ENCODE measurements at regions not wholly inside any gene's neighbourhood (a gene's known extent, or its start where the extent isn't known, plus 50 kb on each side); places are given as distances from the start of the nearest gene placed in this dataset.

GRCh38 chr9:115593587-115594091 lies 475.7 kb upstream of the TNC start:
- H3K27ac ChIP-seq = no peak overlapping the region
- no peaks in the 10 kb centered on the region for H3K36me3 ChIP-seq
- no peak overlapping the region for H3K4me3 ChIP-seq (ENCODE audit: low read depth, low read length)
- TF ChIP-seq CTCF (IDR thresholded peaks at IDR 0.05; ENCODE audit: low read depth, low read length) = peak; percentile 70
- DNase-seq = peak; percentile 15
- no peaks in the 10 kb centered on the region for H3K9me3 ChIP-seq (ENCODE audit: severe bottlenecking)
- no peaks in the 10 kb centered on the region for H3K27me3 ChIP-seq (ENCODE audit: insufficient read depth, low read depth, severe bottlenecking)

GRCh38 chr9:115594557-115594956 lies 476.6 kb upstream of the TNC start:
- no peaks in the 10 kb centered on the region for H3K9me3 ChIP-seq (ENCODE audit: severe bottlenecking)
- H3K36me3 ChIP-seq = no peaks in the 10 kb centered on the region
- H3K27ac ChIP-seq = no peak overlapping the region
- no peak for TF ChIP-seq CTCF (IDR thresholded peaks at IDR 0.05; ENCODE audit: low read depth, low read length)
- DNase-seq = no peak
- H3K4me3 ChIP-seq (ENCODE audit: low read depth, low read length) = no peak overlapping the region
- H3K27me3 ChIP-seq (ENCODE audit: insufficient read depth, low read depth, severe bottlenecking) = no peaks in the 10 kb centered on the region

GRCh38 chr9:115596021-115596745 lies 478.2 kb upstream of the TNC start:
- no peak overlapping the region for H3K4me3 ChIP-seq (ENCODE audit: low read depth, low read length)
- no peak overlapping the region for H3K27ac ChIP-seq
- H3K9me3 ChIP-seq (ENCODE audit: severe bottlenecking) = no peaks in the 10 kb centered on the region
- H3K27me3 ChIP-seq (ENCODE audit: insufficient read depth, low read depth, severe bottlenecking) = no peaks in the 10 kb centered on the region
- TF ChIP-seq CTCF (IDR thresholded peaks at IDR 0.05; ENCODE audit: low read depth, low read length) = no peak
- DNase-seq = no peak
- H3K36me3 ChIP-seq = no peaks in the 10 kb centered on the region

- TF ChIP-seq CTCF (IDR thresholded peaks at IDR 0.05; ENCODE audit: low read depth, low read length) = no peak
- no peak overlapping the region for H3K27ac ChIP-seq
- no peaks in the 10 kb centered on the region for H3K27me3 ChIP-seq (ENCODE audit: insufficient read depth, low read depth, severe bottlenecking)
- no peaks in the 10 kb centered on the region for H3K36me3 ChIP-seq
- no peak overlapping the region for H3K4me3 ChIP-seq (ENCODE audit: low read depth, low read length)
- DNase-seq = no peak
- H3K9me3 ChIP-seq (ENCODE audit: severe bottlenecking) = no peaks in the 10 kb centered on the region
Measured at GRCh38 chr9:115596746-115597080, 478.8 kb upstream of the TNC start.

GRCh38 chr9:115597330-115597895 lies 479.5 kb upstream of the TNC start:
- Histone ChIP-seq H3K27me3 (ENCODE audit: insufficient read depth, low read depth, severe bottlenecking) (no peaks in the 10 kb centered on the region), H3K4me3 (ENCODE audit: low read depth, low read length) (no peak overlapping the region), H3K9me3 (ENCODE audit: severe bottlenecking) (no peaks in the 10 kb centered on the region), H3K27ac (no peak overlapping the region), H3K36me3 (no peaks in the 10 kb centered on the region)
- TF ChIP-seq CTCF (IDR thresholded peaks at IDR 0.05; ENCODE audit: low read depth, low read length) = no peak
- no peak for DNase-seq

Data from WERI-Rb-1 (cell line).